GM12878 (cell line): ENCODE measurements at regions not wholly inside any gene's neighbourhood (a gene's known extent, or its start where the extent isn't known, plus 50 kb on each side); places are given as distances from the start of the nearest gene placed in this dataset.

Experiments used
- ATAC-seq: fragments of 200-7000 bp; cut with Tn5 transposase; 3 replicates; pipeline ENCODE4 v1.9.1; 2020; ENCODE audit warnings: mild to moderate bottlenecking, moderate library complexity
- BruUV-seq: library from RNA; stranded (reverse); fragments of 400-500 nt; replicated peaks from 2 replicates; lab custom pipeline; 2021; lab: Mats Ljungman, UMichigan
- CTCF ChIA-PET: fragments of 300-600 bp; sonication (Branson Sonifier 250); formaldehyde crosslinking; extraction: SDS; loops from one replicate; lab custom pipeline; 2021; ENCODE audit warnings: inconsistent platforms; lab: Yijun Ruan, JAX
- POLR2A ChIA-PET: fragments of 350-600 bp; formaldehyde crosslinking; extraction: SDS; loops from one replicate; lab custom pipeline; 2021; ENCODE audit warnings: inconsistent platforms; lab: Charles Lee
- RAD21 ChIA-PET: fragments of 300-600 bp; sonication (Branson Sonifier 250); formaldehyde crosslinking; loops from one replicate; lab custom pipeline; 2023; ENCODE audit warnings: antibody characterized with exemption; ENCODE audit not compliant: unreplicated experiment; lab: Charles Lee
- SMC1A ChIA-PET: fragments of 300-600 bp; sonication (Branson Sonifier 250); formaldehyde crosslinking; loops from one replicate; lab custom pipeline; 2023; ENCODE audit not compliant: unreplicated experiment, uncharacterized antibody; lab: Charles Lee
- DNase-seq: peaks from one replicate; pipeline ENCODE4 v3.0.0-alpha.2; 2011; ENCODE audit warnings: low read depth, low spot score
- FAIRE-seq: peaks from 3 replicates; lab custom pipeline; 2011; peaks lifted over from hg19 to GRCh38; lab: Jason Lieb, UNC
- H2AFZ ChIP-seq: 2 replicates; pipeline ENCODE4 v1.6.0; 2011; ENCODE audit warnings: low read depth, low read length, control low read depth; ENCODE audit not compliant: control insufficient read depth
- H3K27ac ChIP-seq: 2 replicates; pipeline ENCODE4 v1.5.1; 2011; ENCODE audit warnings: control low read depth; ENCODE audit not compliant: control insufficient read depth, insufficient read depth
- H3K27me3 ChIP-seq, 2 experiments: replicated peaks in 1 of 2; 2 replicates each; pipeline versions ENCODE4 v1.6.0 to v1.6.1; 2011; ENCODE audit warnings: low read length in 1 of 2; ENCODE audit not compliant: control insufficient read depth in 2 of 2, insufficient read depth in 2 of 2
- H3K36me3 ChIP-seq, 2 experiments: 2 replicates each; pipeline ENCODE4 v1.5.1; 2011; ENCODE audit warnings: low read length in 1 of 2; ENCODE audit not compliant: control insufficient read depth in 2 of 2, insufficient read depth in 2 of 2
- H3K4me1 ChIP-seq: 2 replicates; pipeline ENCODE4 v1.6.1; 2011; ENCODE audit warnings: mild to moderate bottlenecking, low read length, moderate library complexity, mixed read lengths; ENCODE audit not compliant: control insufficient read depth, insufficient read depth
- H3K4me2 ChIP-seq: 2 replicates; pipeline ENCODE4 v1.6.0; 2011; ENCODE audit warnings: control low read depth; ENCODE audit not compliant: control insufficient read depth, insufficient read depth
- H3K4me3 ChIP-seq: fragments of 200-600 bp; sonication (generic); 2 replicates; pipeline ENCODE4 v1.5.1; 2016
- H3K79me2 ChIP-seq: 2 replicates; pipeline ENCODE4 v1.6.0; 2011; ENCODE audit warnings: low read length; ENCODE audit not compliant: control insufficient read depth, insufficient read depth
- H3K9ac ChIP-seq: 2 replicates; pipeline ENCODE4 v1.8.0; 2011; ENCODE audit warnings: low read length, control low read depth, mixed read lengths; ENCODE audit not compliant: control insufficient read depth, insufficient read depth
- H3K9me3 ChIP-seq: replicated peaks from 3 replicates; pipeline ENCODE4 v1.5.1; 2011; ENCODE audit warnings: mild to moderate bottlenecking, low read length; ENCODE audit not compliant: control insufficient read depth, insufficient read depth
- H4K20me1 ChIP-seq: 2 replicates; pipeline ENCODE4 v1.6.0; 2011; ENCODE audit not compliant: control insufficient read depth, insufficient read depth
- CEBPB ChIP-seq, 2 experiments: fragments of 150-350 bp in 1 of 2; IDR thresholded peaks; 2 replicates each; pipeline ENCODE4 v1.6.1; 2012 to 2014; ENCODE audit warnings: low read depth in 2 of 2, low read length in 2 of 2, borderline replicate concordance in 1 of 2, inconsistent platforms in 1 of 2
- LARP7 ChIP-seq: fragments of 450-650 bp; IDR thresholded peaks from 2 replicates; pipeline ENCODE4 v1.6.1; 2017; ENCODE audit warnings: mild to moderate bottlenecking
- NR2C1 ChIP-seq: fragments of 450-650 bp; IDR thresholded peaks from 2 replicates; pipeline ENCODE4 v1.6.1; 2017; ENCODE audit warnings: antibody characterized with exemption, mild to moderate bottlenecking, moderate library complexity
- NR2C2 ChIP-seq: IDR thresholded peaks from 2 replicates; pipeline ENCODE4 v1.6.1; 2011; ENCODE audit warnings: borderline replicate concordance, low read depth; ENCODE audit not compliant: control insufficient read depth, insufficient read length
- PML ChIP-seq: IDR thresholded peaks from 2 replicates; pipeline ENCODE4 v1.6.1; 2012; ENCODE audit warnings: low read length, inconsistent platforms
- SIX5 ChIP-seq: IDR thresholded peaks from 2 replicates; pipeline ENCODE4 v1.6.1; 2011; ENCODE audit warnings: mild to moderate bottlenecking, low read depth, low read length, moderate library complexity; ENCODE audit not compliant: severe bottlenecking
- SP1 ChIP-seq: IDR thresholded peaks from one replicate; pipeline ENCODE4 v1.6.1; 2011; ENCODE audit warnings: low read depth, low read length
- TAF1 ChIP-seq: IDR thresholded peaks from 2 replicates; pipeline ENCODE4 v1.6.1; 2011; ENCODE audit warnings: mild to moderate bottlenecking, low read depth, low read length, borderline replicate concordance
- ZNF217 ChIP-seq: fragments of 450-650 bp; IDR thresholded peaks from 2 replicates; pipeline ENCODE4 v1.6.1; 2017; ENCODE audit warnings: antibody characterized with exemption, mild to moderate bottlenecking
- WGBS: methylation state at CpG from one replicate; pipeline ENCODE4 v1.1.6; 2016; ENCODE audit warnings: low lambda C conversion rate; ENCODE audit not compliant: insufficient replicate concordance, insufficient coverage; ENCODE audit errors: missing lambda C conversion rate; 5-methylcytosine and 5-hydroxymethylcytosine counted together
- in situ Hi-C: fragments of 300-500 bp; cut with MboI; formaldehyde crosslinking; loops from 9 replicates; pipeline ENCODE4 v1.14.3; 2018; ENCODE audit warnings: mixed read lengths
- intact Hi-C: fragments of 100-400 bp; cut with micrococcal nuclease; formaldehyde crosslinking; loops from one replicate; pipeline ENCODE4 v1.14.2; 2022; ENCODE audit not compliant: unreplicated experiment
- TF ChIP-seq, protein P1 (sequence below): fragments of 450-650 bp; IDR thresholded peaks from 2 replicates; pipeline ENCODE4 v1.6.1; 2018; ENCODE audit warnings: mild to moderate bottlenecking, low read depth, moderate library complexity; ENCODE audit not compliant: partially characterized antibody
- TF ChIP-seq, protein P2 (sequence below): IDR thresholded peaks from 2 replicates; pipeline ENCODE4 v1.6.1; 2011; ENCODE audit warnings: low read depth, mild to moderate bottlenecking, low read length, moderate library complexity, borderline replicate concordance; ENCODE audit errors: extremely low read depth

- Histone ChIP-seq H3K4me1 (no peaks in the 10 kb centered on the region), H3K27ac (no peak overlapping the region), H3K36me3 (no peaks in the 10 kb centered on the region), H3K27me3 (no peaks in the 10 kb centered on the region), H2AFZ (no peak overlapping the region), H3K9ac (no peak overlapping the region), H4K20me1 (no peaks in the 10 kb centered on the region), H3K79me2 (no peaks in the 10 kb centered on the region), H3K9me3 (no peaks in the 10 kb centered on the region), H3K4me2 (no peak overlapping the region), H3K4me3 (no peak overlapping the region)
- intact Hi-C loops (no loop called here), in situ Hi-C loops (no loop called here)
- BruUV-seq: no TSS peak
- CTCF ChIA-PET: no interaction called here
- POLR2A ChIA-PET: no interaction called here
- no peak for TF ChIP-seq ZNF217
- no peak for TF ChIP-seq CEBPB (IDR thresholded peaks at IDR 0.05; ENCODE audit: borderline replicate concordance in 1 of 2, low read depth in 2 of 2, low read length in 2 of 2)
- no peak for TF ChIP-seq NR2C2
- RAD21 ChIA-PET: no interaction called here
- DNase-seq: no peak
- SMC1A ChIA-PET: interaction anchor here (1.3 kb wide), 1 partner anchor 7 kb away, joined by 3 read pairs; no protein-coding TSS in a partner anchor
- WGBS: 0% methylated on average over 1 of the region's 1 CpG
- ATAC-seq: no peak
- no peak for FAIRE-seq
These were observed 1227.8 kb upstream of the SORCS1 start for GRCh38 chr10:108392286-108392685.

DNA sequence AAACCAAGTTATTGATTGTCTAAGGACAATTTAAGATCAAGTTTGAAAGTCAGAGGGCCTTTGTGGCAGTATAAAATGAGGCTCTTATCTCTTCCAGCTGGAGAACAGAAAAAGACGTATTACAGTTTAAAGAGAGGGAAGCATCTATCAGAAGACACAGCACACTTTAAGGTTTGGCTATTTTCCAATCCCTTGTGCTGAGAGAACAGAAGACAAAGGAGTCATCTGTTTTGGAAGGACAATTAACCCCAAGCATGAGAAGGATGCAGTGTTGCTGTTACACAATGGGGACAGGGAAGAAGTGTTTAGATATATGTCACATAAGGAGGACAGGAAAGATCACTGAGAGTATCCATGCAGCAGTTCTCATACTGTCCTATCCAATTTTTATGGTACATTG lies 1224.2 kb upstream of the SORCS1 start:
- no peak overlapping the region for H3K4me2 ChIP-seq
- H4K20me1 ChIP-seq: no peaks in the 10 kb centered on the region
- SMC1A ChIA-PET: no interaction called here
- BruUV-seq: no TSS peak
- H3K9me3 ChIP-seq: no peaks in the 10 kb centered on the region
- POLR2A ChIA-PET: no interaction called here
- H3K4me3 ChIP-seq: no peak overlapping the region
- H3K9ac ChIP-seq: no peak overlapping the region
- no peak for ATAC-seq
- H3K27ac ChIP-seq: no peak overlapping the region
- in situ Hi-C loops: no loop called here
- H3K4me1 ChIP-seq: no peaks in the 10 kb centered on the region
- intact Hi-C loops: no loop called here
- no peaks in the 10 kb centered on the region for H3K79me2 ChIP-seq
- FAIRE-seq: no peak
- no peak for DNase-seq
- 43% methylated on average over 1 of the region's 1 CpG for WGBS
- no peaks in the 10 kb centered on the region for H3K36me3 ChIP-seq
- CTCF ChIA-PET: no interaction called here
- H3K27me3 ChIP-seq: no peaks in the 10 kb centered on the region
- no peak overlapping the region for H2AFZ ChIP-seq
- RAD21 ChIA-PET: no interaction called here
- TF ChIP-seq, protein P1, sequence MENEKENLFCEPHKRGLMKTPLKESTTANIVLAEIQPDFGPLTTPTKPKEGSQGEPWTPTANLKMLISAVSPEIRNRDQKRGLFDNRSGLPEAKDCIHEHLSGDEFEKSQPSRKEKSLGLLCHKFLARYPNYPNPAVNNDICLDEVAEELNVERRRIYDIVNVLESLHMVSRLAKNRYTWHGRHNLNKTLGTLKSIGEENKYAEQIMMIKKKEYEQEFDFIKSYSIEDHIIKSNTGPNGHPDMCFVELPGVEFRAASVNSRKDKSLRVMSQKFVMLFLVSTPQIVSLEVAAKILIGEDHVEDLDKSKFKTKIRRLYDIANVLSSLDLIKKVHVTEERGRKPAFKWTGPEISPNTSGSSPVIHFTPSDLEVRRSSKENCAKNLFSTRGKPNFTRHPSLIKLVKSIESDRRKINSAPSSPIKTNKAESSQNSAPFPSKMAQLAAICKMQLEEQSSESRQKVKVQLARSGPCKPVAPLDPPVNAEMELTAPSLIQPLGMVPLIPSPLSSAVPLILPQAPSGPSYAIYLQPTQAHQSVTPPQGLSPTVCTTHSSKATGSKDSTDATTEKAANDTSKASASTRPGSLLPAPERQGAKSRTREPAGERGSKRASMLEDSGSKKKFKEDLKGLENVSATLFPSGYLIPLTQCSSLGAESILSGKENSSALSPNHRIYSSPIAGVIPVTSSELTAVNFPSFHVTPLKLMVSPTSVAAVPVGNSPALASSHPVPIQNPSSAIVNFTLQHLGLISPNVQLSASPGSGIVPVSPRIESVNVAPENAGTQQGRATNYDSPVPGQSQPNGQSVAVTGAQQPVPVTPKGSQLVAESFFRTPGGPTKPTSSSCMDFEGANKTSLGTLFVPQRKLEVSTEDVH: no peak
- TF ChIP-seq SP1: no peak
- TF ChIP-seq TAF1: no peak
- no peak for TF ChIP-seq NR2C1
- TF ChIP-seq, protein P2, sequence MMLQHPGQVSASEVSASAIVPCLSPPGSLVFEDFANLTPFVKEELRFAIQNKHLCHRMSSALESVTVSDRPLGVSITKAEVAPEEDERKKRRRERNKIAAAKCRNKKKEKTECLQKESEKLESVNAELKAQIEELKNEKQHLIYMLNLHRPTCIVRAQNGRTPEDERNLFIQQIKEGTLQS: no peak
- TF ChIP-seq LARP7: no peak
- no peak for TF ChIP-seq PML
- no peak for TF ChIP-seq SIX5
